Left renal pelvis (tissue), 4 donors: ENCODE measurements at regions not wholly inside any gene's neighbourhood (a gene's known extent, or its start where the extent isn't known, plus 50 kb on each side); places are given as distances from the start of the nearest gene placed in this dataset.

Experiments
- DNase-seq, 4 donors: peaks; one replicate each; pipeline ENCODE4 v3.0.0-alpha.2; 2013; ENCODE audit warnings: low read depth in 4 of 4, low spot score in 3 of 4

- no peak for DNase-seq
These were observed 1252.1 kb downstream of the NCAM2 start for GRCh38 chr21:22250355-22250754.

GRCh38 chr21:22253761-22254160 is 1255.6 kb downstream of the NCAM2 start:
- no peak for DNase-seq

GRCh38 chr21:22258821-22259220 is 1260.6 kb downstream of the NCAM2 start:
- DNase-seq = no peak

GRCh38 chr21:22260274-22260673 is 1262.1 kb downstream of the NCAM2 start:
- DNase-seq = no peak

DNA sequence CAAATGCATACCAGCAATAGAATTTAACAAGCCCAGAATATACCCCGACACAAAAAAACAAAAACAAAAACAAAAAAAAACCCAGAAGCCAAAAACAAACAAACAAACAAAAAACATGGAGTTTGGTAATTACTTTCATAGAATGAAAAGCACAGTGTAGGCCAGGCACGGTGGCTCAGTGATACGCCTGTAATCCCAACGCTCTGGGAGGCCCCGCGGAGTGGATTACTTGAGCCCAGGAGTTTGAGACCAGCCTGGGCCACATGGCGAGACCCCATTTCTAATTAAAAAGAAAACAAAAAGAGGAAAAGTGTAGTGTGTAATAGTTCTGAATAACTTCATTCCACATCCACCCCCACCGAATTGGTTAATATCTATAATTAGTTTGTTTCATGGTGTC is 1265.7 kb downstream of the NCAM2 start:
- DNase-seq = no peak

DNA sequence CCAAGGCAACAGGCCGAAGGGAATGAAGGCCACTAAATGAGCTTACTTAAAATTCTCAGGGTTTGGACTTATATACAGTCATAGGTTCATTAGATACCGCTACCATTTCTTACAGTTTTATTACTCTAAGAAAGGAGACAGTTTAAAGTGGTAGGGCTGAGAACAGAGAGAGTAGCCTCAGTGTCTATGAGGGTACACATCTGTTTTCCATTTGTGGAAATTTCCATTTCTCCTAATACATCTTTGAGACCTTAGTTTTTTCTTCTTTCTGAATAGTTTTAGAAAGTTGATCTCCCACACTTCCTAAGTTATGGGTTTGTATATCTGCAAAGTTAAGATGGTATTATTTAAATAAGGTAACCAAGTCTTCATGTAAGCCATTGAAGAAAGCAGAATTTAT is 1279.1 kb downstream of the NCAM2 start:
- DNase-seq = no peak

GRCh38 chr21:22278366-22278765 is 1280.2 kb downstream of the NCAM2 start:
- DNase-seq = no peak

GRCh38 chr21:22280851-22281250 is 1282.6 kb downstream of the NCAM2 start:
- no peak for DNase-seq

- DNase-seq = no peak
These were observed 1290.8 kb downstream of the NCAM2 start for GRCh38 chr21:22288885-22289499.

- DNase-seq = no peak
These were observed 1293.9 kb downstream of the NCAM2 start for GRCh38 chr21:22292144-22292543.

GRCh38 chr21:22297575-22297974 is 1299.4 kb downstream of the NCAM2 start:
- no peak for DNase-seq

DNA sequence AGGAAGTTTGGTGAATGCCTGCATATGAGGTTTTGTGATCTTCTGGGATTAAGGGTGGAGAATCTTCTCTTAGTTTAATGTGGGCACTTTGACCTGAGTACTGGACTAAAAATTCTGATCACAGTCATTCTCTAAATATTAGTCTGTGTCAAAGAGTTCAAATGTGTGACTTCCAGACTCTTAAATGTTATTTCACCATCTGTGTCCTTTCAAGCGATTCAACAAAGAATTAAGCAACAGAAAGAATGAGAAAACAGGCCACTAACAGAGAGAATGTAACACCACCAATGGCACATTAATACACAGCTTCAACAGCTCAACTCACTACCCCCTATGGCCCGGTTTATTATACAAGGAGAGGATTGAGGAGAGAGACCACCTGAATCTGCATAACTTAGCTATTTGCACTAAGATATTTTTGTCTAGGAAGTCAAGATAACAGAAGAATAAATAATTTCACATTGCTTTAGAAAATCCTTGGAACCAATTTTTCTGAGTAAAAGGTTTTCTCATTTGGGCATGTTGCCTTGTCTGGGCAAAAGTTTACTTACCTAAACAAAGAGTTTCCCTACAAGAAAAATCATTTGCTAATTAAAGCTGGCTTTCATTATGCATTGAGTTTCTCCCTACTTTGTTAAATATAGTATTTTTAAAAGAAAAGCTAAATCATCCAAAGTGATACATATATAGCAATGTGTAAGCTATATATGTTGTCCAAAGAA is 1313.7 kb downstream of the NCAM2 start:
- DNase-seq = no peak

GRCh38 chr21:22314963-22315362 is 1316.8 kb downstream of the NCAM2 start:
- no peak for DNase-seq

DNA sequence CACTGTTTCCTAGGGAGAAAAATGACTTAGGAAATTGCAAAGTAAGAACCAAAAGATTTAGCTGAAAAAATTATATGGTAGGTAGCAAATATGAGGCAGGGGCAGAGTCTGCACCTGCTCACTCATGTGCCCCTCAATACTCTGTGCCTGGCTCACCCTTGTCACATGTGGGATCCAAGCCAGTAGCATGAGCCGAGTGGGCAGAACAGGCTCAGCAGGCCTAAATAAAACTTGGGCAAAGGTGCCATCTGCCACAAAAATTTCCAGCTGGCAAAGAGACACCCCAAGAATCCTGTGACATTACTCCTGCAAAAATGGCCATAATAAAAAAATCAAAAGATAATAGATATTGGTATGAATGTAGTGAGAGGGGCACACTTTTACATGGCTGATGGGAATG is 1321.2 kb downstream of the NCAM2 start:
- DNase-seq = no peak

- no peak for DNase-seq
These were observed 1344.7 kb downstream of the NCAM2 start for GRCh38 chr21:22342889-22343288.

DNA sequence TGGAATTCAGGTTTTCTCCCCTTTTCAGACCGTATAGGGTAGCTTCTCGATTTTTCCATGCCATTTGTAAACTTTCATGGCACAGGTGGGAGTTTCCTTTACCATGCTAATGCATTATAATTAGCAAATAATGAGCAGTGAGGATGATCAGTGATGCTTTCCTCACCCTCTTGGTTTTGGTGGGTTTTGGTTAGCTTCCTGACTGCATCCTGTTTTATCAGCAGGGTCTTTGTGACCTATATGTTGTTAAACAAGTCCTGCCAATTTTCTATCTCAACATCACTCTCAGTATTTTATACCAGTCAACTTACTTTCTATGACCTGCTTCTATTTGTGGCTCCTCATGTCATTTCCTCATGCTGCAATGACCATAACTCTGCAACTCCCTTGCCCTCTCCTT is 1345.1 kb downstream of the NCAM2 start:
- no peak for DNase-seq

DNA sequence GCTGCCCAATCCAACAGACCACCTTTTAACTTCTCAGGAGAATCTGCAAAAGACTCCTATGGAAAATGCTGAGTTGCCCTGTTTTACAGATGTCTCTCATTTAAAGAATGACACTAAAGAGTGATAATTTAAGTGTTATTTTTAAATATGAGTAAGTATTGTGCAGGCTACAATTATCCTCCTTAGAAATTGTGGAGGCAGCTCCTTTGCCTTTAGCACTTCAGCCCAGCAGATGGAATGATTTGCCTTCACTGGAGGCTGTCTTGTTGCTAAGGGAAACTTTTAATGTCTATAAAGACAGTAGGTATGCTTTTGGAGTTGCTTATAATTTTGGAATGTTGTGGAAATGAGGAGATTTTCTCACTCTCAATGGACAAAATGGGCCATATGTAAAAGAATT is 1345.5 kb downstream of the NCAM2 start:
- no peak for DNase-seq

DNA sequence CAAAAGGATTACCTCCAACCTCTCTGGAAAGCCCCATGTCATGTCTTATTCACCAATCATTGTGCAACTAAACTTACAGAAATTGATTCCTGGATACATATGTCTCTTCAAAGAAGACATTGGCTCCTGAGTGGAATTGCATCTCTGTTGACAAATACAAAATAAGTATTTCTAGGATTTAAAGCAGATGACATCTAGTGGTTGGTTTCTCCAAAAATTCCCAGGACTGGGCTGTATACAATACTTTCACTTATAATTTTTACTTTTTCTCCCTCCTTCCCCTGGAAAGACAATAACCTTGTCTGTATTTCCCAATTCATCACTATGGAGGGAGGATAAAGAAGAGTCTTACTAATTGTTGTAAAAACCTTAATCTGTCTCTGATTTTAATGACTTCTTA is 1347.4 kb downstream of the NCAM2 start:
- no peak for DNase-seq

GRCh38 chr21:22346576-22346975 is 1348.4 kb downstream of the NCAM2 start:
- DNase-seq = no peak

DNA sequence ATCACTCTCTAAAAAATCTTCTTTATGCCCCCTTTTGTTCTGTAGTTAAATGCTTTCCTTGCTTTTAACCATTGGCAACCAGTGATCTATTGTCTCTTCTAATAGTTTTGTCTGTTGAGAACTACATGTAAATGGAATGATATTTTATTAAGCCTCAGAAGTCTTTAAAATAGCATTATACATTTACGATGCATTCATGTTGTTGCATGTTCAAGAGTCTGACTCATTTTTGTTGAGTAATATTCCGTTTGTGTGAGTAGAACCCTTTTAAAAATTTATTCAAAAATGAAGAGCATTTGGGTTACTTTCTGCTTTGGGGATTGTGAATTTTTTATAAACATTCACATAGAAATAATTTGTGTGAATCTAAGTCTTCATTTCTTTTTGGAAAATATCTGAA is 1352.9 kb downstream of the NCAM2 start:
- no peak for DNase-seq

GRCh38 chr21:22352088-22352487 is 1353.9 kb downstream of the NCAM2 start:
- DNase-seq = no peak

DNA sequence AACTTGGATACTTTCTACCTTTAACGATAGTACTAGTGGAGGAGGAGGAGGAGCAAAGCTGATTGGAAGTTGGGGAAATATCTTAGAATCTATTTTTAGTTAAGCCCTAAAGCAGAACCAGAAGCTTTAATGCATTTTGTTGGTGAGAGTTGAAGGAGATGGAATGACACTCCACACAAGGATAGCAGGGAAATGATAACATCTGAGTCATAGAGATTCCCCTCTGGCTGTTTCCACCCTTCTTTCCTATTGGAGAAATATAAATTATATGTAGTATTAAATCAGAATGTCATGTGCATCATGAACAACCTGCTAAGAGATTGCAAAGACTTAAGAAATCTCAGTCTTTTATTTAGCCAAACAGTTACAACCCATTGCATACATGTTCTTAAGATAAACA is 1357.7 kb downstream of the NCAM2 start:
- DNase-seq = no peak

DNA sequence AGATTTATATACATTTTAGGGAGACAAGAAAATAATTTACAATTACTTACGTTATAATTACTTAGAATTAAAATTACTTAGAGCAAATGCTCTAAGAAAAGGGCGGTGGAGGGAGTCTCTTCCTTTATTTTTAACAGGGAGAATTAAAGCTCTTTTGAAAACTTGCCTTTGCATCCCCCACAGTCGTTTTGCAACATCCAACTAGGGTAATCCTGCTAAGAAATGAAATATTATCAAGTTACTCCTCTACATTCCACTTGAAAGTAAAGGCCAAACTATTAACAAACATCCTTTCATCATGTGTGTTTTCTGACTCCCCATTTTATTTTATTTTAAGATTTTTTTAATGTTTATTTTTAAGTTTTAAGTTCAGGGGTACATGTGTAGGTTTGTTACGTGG is 1358.5 kb downstream of the NCAM2 start:
- no peak for DNase-seq
